ENCODE measurements at regions not wholly inside any gene's neighbourhood (a gene's known extent, or its start where the extent isn't known, plus 50 kb on each side); places are given as distances from the start of the nearest gene placed in this dataset.
A peak's percentile ranks its signal among the peaks of the same experiment; 100 is the strongest.
"Not testable (repeated sequence)": the region's sequence is repeated elsewhere in the genome, so short reads cannot be mapped to it uniquely, and the experiment has no call there.

DNA sequence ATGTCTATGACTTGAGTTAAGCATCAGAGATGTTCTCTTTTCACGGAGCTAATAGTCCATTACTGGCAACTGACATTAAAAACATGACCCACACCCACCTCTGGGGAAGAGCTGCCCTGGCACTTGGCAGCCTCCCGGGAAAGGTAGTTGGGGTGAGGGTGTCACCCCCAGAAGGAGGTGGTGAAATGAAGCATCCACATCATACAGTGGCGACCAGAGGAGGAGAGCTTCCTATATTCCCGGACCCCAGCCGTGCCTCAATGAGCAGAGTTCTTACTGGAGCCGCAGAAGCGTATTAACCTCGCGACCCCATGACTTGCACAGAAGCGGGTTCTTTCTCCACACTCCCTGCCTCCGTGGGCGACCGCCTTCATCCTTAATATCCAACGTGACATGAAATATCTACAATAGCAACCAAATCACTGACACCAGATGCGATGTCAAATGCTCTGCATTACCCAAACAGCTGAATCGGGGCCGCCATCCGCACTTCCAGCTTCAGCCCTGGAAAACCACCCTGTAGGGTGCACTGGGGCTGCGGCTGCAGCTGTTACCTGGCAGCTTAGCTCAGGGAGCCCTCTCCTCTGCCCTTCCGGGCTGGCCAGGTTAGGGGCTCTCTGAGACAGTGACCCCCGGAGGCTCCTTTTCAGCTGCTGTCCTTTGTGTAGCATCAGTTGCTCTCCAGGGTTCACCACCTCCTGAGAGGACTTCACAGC lies 103.1 kb upstream of the PARD3 start:
- no peak overlapping the region for H3K4me3 ChIP-seq
- no peak for DNase-seq
- H3K27me3 ChIP-seq = no peaks in the 10 kb centered on the region
- no peaks in the 10 kb centered on the region for H3K36me3 ChIP-seq
- H3K9me3 ChIP-seq = no peaks in the 10 kb centered on the region

DNA sequence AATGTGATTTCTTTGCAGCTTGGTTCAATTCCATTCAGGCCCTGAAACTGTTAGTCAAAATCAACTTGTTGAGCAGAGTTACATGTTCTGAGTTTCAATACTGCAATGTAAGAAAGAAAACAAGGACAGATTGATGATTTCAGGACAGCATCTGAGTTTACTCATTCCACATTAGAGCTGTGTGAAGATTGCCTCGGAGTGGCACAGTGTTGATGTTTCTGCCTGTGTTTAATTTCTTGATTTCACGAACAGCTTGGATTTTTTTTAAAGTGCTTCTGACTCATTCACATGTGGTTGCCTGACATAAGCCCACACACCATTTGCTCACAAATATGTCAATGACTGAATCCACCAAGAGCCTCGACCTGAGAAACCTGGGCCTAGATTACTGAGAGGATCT lies 101.2 kb upstream of the PARD3 start:
- Histone ChIP-seq H3K36me3 (no peaks in the 10 kb centered on the region), H3K9me3 (no peaks in the 10 kb centered on the region), H3K27me3 (no peaks in the 10 kb centered on the region), H3K4me3 (no peak overlapping the region)
- peak; percentile 37 for DNase-seq

DNA sequence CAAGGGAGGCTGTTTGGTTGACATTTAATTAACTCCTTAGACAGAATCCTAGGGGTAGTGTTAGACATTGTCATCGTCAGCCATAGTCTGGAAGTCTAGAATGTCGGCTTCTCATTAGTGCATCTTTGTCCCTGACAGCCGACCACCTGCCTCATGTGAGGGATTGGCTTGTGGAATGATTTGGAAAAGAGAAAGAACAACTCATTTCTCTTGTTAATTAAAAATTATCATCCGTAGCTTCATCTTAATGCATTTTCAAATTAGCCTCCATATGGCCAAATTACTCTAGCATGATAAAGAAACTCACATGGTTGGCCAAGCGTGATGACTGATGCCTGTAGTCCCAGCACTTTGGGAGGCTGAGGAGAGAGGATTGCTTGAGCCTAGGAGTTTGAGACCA lies 97.7 kb upstream of the PARD3 start:
- DNase-seq = no peak

DNA sequence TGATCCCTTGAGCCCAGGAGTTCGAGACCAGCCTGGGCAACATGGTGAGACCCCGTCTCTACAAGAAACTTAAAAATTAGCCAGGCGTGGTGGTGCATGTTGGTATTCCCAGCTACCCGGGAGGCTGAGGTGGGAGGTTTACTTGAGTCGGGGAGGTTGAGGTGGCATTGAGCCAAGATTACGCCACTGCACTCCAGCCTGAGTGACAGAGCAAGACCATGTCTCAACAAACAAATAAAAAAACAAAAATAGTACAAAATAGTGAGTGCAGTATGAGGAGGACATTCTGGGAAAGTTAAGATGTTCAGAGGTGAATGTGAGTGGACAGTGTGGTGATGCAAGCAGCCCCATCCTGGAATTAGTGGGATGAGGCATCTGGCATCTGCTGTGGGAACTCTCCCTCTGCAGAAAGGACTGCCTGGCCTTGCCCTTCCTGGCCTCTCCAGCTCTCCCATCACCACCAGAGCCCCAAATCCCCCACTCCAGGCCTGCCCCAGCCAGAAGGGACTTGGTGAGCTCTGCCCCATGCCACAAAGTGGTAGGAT lies 96.6 kb upstream of the PARD3 start:
- Histone ChIP-seq H3K4me3 (no peak overlapping the region), H3K27me3 (no peaks in the 10 kb centered on the region)
- peak; percentile 11 for DNase-seq

More for the DNA sequence above, 97.7 kb upstream of the PARD3 start:
- no peaks in the 10 kb centered on the region for H3K27me3 ChIP-seq
- H3K36me3 ChIP-seq = no peaks in the 10 kb centered on the region
- no peaks in the 10 kb centered on the region for H3K9me3 ChIP-seq
- H3K4me3 ChIP-seq = no peak overlapping the region

DNA sequence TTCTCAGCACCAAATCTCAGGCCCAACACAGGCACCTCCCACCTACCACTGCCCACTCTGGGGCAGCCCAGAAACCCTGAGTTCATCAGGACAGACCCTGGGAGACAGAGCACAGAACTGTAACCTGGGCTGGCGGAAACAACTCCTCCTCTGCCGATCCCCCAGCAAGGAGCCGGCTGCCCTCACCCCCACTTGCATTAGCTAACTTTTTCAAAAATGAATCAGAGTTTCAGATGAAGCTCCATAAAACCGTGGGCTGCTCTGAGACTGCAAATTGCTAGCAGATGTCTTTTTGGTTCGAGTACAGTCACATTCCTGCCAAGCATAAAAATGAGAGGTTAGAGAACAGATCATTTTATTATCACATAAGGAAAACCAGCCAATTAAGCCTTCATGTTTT lies 93.4 kb upstream of the PARD3 start:
- H3K9me3 ChIP-seq = no peaks in the 10 kb centered on the region
- no peaks in the 10 kb centered on the region for H3K36me3 ChIP-seq
- H3K27me3 ChIP-seq = no peaks in the 10 kb centered on the region
- peak; percentile 67 for DNase-seq
- no peak overlapping the region for H3K4me3 ChIP-seq

More for the DNA sequence above, 96.6 kb upstream of the PARD3 start:
- Histone ChIP-seq H3K9me3 (no peaks in the 10 kb centered on the region), H3K36me3 (no peaks in the 10 kb centered on the region)

DNA sequence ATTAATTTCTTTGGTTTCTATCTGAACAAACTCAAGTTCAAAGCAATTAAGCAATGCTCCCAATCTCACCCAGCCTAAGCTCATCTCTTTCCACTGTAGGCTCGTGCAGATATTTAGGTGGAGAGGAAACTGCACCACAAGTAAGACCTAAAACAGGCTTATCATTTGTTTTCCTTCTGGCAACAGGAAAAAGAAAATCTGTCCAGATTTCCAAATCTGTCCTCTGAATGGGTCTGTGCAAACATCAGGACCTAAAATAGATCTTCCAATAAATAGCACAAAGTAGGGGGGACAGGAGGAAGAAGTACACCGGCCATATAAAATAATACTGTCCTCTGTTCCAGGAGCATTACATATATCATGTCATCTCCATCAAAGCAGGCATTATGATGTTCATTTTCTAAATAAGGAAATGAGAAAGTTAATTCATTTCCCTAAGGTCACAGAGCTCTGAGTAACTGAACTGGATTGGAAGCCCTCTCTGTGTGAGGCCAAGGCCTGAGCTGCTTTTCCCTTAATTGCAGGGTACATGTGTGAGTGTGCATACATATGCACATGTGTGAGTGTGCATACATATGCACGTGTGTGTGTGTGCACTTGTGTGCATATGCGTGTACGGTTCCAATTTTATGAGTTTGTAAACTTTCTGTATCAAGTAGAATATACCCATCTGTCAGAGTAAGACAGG lies 92.8 kb upstream of the PARD3 start:
- no peaks in the 10 kb centered on the region for H3K36me3 ChIP-seq
- no peaks in the 10 kb centered on the region for H3K27me3 ChIP-seq
- no peaks in the 10 kb centered on the region for H3K9me3 ChIP-seq
- DNase-seq = no peak
- H3K4me3 ChIP-seq = no peak overlapping the region

DNA sequence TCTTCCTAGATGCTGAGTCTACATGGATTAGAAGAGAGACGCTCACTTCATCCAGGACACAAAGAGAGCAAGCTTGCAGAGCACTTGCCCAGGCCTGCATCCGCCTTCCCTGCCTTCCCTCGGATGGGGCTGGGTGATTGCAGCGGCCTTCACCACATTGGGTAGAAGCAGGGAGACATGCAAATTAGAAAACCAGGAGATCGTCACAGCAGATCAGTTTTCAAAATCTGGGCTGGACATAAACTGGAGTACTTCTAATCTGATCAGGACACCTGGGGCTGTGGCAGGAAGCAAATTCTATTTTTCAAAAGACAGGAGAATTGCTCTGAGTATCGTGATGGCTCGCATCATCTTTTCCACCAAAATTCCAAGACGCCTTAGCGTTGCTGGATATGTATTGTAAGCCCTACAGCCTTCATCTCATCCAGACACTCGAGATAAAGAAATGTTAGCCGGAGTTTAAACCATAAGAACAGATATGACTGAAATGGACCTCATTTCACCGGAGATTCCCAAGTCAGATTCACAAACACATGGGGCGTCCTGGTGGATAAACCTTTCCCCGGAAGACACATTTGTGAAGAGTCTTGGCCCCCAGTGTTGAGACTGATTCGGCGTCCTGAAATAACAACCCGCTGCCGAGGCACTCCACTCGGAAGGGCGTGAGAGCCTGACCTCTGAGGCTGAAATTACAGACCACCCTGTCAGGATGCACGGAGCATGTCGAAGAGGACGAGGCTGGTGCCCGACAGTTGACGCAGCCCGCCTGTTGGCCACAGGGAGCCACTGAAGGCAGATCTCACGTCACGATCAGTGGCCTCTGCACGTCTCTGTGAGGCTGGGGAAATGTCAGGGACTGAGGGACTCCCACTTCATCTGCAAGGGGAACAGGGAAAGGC lies 91.2 kb upstream of the PARD3 start:
- DNase-seq = no peak
- Histone ChIP-seq H3K36me3 (no peaks in the 10 kb centered on the region), H3K9me3 (no peaks in the 10 kb centered on the region), H3K4me3 (no peak overlapping the region), H3K27me3 (no peaks in the 10 kb centered on the region)

DNA sequence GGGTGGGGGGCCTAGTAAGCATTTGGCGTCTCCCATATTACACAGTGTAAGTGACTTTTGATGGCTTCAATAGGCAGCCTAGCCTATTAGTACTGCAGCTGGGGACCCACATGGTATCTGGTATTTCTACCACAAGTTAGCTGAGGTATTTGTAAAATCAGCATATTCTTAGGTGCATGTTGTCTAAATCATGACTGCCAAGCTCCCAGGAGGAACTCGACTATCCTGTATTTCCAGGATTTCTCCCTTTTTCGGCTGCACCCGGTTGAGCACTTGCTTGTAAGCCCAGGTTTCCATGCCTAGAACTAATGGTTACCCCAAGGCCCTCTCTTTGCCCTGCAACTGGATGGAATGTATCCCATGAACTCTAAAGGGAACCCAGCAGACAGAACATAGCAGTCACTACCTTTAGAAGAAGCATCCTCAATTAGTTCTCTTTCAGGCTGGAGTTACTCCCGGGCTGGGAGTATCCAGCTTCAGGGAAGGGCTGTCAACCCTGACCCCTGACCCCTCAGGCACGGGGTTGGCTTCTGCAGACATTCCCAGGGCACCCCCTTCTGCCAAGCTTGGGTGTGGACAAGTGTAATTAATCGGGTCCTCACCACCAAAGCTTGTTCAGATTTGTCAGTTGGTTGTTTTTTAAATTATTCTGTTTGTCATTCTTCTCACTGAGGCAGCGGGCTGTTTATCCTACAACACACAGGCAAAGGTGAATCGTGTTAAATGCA lies 90.3 kb upstream of the PARD3 start:
- Histone ChIP-seq H3K4me3 (no peak overlapping the region), H3K9me3 (no peaks in the 10 kb centered on the region), H3K27me3 (no peaks in the 10 kb centered on the region), H3K36me3 (no peaks in the 10 kb centered on the region)
- DNase-seq = no peak

DNA sequence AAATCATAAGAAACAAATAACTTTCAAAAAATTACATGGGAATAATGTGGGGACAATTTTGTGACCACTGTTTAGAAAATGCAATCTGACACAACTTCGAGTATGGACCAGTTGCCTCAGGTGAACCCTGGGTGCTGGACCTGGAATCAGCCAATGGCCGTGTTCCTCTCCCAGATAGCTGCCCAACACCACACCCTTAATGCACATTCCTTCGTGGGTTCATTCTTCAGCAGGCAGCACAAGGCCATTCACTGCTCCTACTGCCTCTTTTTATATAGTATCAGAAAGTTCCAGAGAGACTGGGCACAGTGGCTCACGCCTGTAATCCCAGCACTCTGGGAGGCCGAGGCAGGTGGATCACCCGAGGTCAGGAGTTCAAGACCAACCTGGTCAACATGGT lies 89.1 kb upstream of the PARD3 start:
- H3K9me3 ChIP-seq = no peaks in the 10 kb centered on the region
- no peaks in the 10 kb centered on the region for H3K36me3 ChIP-seq
- H3K4me3 ChIP-seq = no peak overlapping the region
- no peaks in the 10 kb centered on the region for H3K27me3 ChIP-seq
- no peak for DNase-seq

DNA sequence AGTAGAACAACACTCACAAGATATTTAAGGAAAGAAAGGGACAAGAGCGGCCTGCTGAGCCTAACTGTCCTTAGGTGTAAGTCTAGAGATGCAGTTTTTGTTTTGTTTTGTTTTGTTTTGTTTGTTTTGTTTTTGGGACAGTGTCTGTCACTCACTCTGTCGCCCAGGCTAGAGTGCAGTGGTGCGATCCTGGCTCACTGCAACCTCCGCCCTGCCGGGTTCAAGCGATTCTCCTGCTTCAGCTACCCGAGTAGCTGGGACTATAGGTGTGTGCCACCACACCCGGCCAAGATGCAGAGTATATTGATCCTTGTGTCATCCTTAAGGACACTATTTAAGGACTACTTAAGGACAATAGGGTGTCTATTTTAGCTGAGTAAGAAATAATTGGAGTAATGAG lies 84.1 kb upstream of the PARD3 start:
- no peak for DNase-seq
- no peaks in the 10 kb centered on the region for H3K9me3 ChIP-seq
- H3K27me3 ChIP-seq = no peaks in the 10 kb centered on the region
- H3K4me3 ChIP-seq = no peak overlapping the region
- no peaks in the 10 kb centered on the region for H3K36me3 ChIP-seq

DNA sequence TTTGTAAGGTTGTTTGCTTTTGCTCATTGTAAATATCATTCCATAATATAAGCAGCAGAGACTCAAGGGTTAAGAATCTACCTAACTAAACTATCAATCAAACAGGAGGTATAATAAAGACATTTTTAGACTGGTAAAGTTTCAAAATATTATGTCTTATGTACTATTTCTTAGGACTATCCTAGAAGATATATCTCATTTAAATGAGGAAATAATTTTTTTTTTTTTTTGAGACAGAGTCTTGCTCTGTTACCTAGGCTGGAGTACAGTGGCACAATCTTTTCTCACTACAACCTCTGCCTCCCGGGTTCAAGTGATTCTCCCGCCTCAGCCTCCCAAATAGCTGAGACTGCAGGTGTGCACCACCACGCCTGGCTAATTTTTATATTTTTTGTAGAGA lies 80.9 kb upstream of the PARD3 start:
- Histone ChIP-seq H3K27me3 (no peaks in the 10 kb centered on the region), H3K36me3 (no peaks in the 10 kb centered on the region), H3K4me3 (no peak overlapping the region), H3K9me3 (no peaks in the 10 kb centered on the region)
- DNase-seq = no peak

DNA sequence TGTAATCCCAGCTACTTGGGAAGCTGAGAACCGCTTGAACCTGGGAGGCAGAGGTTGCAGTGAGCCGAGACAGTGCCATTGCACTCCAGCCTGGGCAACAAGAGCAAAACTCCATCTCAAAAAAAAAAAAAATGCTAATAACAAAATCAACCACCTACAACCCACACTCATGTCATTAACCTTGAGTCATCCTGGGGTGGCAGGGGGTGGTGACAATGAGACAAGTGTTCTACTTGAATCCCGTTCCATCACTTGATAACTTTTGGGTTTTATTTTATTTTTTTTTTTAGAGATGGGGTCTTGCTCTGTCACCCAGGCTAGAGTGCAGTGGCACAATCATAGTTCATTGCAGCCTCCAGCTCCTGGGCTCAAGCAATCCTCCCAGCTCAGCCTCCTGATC lies 80.0 kb upstream of the PARD3 start:
- H3K27me3 ChIP-seq, H3K4me3 ChIP-seq, DNase-seq, H3K9me3 ChIP-seq, H3K36me3 ChIP-seq: not testable (repeated sequence)

DNA sequence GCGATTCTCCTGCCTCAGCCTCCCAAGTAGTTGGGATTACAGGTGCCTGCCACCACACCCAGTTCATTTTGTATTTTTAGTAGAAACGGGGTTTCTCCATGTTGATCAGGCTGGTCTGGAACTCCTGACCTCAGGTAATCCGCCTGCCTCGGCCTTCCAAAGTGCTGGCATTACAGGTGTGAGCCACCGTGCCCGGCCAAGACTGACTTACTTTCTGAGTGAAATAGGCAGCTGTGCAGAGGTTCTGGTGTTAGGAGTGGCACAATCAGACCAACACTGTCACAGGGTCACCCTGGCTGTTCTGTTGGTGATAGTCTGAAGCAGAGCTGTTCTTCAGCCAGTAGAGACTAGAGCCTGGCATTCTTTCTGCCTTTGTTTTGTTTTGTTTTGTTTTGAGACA lies 77.4 kb upstream of the PARD3 start:
- H3K27me3 ChIP-seq, H3K36me3 ChIP-seq, H3K9me3 ChIP-seq, H3K4me3 ChIP-seq, DNase-seq: not testable (repeated sequence)

DNA sequence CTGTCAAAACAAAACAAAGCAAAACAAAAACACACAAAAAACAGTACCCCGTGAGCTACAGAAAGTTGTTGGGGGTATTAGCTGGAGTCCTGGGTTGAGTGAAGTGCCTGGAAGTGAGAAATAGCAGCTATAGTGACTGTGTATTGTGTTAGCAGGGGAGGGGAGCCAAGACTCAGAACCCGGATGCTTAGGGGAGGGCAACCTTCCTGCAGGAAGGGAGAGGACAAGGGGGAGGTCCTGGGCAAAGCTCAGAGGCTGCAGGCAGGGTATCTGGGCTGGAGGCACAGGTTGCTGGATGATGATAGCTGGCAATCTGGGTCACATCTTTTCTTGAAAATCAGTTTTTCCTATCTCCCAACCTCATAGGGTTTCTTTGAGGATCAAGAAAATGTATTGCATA lies 75.8 kb upstream of the PARD3 start:
- no peak overlapping the region for H3K4me3 ChIP-seq

DNA sequence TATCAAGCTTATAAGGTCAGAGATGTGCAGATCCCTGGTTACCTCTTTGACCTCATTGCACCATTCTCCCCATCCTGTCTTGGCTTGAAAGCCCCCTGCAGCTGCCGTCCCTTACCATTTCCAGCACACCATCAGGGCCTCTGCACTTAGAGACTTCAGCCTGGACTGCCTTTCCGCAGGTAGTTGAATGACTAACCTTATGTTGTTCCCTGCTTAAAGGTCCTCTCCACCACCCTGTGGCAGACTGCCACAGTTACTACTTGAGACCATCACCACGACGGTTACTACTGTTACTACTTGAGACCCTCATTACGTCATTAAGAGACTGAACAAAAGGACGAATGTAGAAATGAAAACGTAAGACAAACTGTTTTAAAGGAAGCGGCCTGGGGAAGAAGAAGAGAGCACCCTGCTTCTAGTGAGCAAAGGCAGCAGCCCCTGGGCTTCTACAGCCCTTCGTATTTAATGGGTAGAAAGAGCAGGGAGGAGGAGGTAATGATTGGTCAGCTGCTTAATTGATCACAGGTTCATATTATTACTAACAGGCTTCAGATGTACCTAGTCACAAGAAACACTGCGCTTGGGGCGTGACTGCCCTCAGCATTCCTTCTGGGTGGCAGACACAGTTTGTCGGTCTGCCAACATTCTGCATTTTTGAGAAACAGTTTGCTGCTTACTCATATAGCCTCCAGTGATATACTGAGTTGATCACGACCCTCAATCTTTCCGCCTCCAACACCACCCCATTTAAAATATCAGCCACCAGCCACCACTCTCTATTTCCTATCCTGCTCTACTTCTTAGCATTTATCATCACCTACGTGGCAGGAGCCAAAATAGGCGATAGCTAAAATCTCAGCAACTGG lies 74.1 kb upstream of the PARD3 start:
- H3K4me3 ChIP-seq = no peak overlapping the region
- H3K9me3 ChIP-seq = peaks cover 2% of the 10 kb centered on the region; the same call in 1 of the 2 replicates
- H3K27me3 ChIP-seq = no peaks in the 10 kb centered on the region
- DNase-seq = peak; percentile 10
- H3K36me3 ChIP-seq = no peaks in the 10 kb centered on the region

More for the DNA sequence above, 75.8 kb upstream of the PARD3 start:
- Histone ChIP-seq H3K9me3 (peaks cover 2% of the 10 kb centered on the region; the same call in 1 of the 2 replicates), H3K36me3 (no peaks in the 10 kb centered on the region), H3K27me3 (no peaks in the 10 kb centered on the region)
- no peak for DNase-seq

Data from MG63 (cell line).